IMR-90 (cell line): ENCODE measurements at regions not wholly inside any gene's neighbourhood (a gene's known extent, or its start where the extent isn't known, plus 50 kb on each side); places are given as distances from the start of the nearest gene placed in this dataset.
A peak's percentile ranks its signal among the peaks of the same experiment; 100 is the strongest.

Experiments
- ATAC-seq: fragments of 200-7000 bp; cut with Tn5 transposase; 2 replicates; pipeline ENCODE4 v1.9.1; 2020; ENCODE audit warnings: low read depth, mild to moderate bottlenecking, moderate library complexity
- BruUV-seq: library from RNA; stranded (reverse); fragments of 400-500 nt; replicated peaks from 2 replicates; lab custom pipeline; 2021; lab: Mats Ljungman, UMichigan
- CTCF ChIA-PET: fragments of 300-600 bp; formaldehyde crosslinking; extraction: SDS; loops from one replicate; lab custom pipeline; 2021; ENCODE audit warnings: antibody characterized with exemption; lab: Yijun Ruan, JAX
- POLR2A ChIA-PET: fragments of 300-600 bp; sonication (Branson Sonifier 250); formaldehyde crosslinking; loops from one replicate; lab custom pipeline; 2022; ENCODE audit warnings: antibody characterized with exemption; ENCODE audit not compliant: unreplicated experiment; lab: Charles Lee
- DNase-seq: peaks from one replicate; pipeline ENCODE4 v3.0.0; 2013
- H2AFZ ChIP-seq: replicated peaks from 2 replicates; pipeline ENCODE3; 2013; ENCODE audit warnings: low read length, mild to moderate bottlenecking; ENCODE audit not compliant: poor library complexity
- H2AK5ac ChIP-seq: 2 replicates; pipeline ENCODE4 v1.6.1; 2013; ENCODE audit warnings: low read depth, low read length, inconsistent platforms
- H2AK9ac ChIP-seq: replicated peaks from 2 replicates; pipeline ENCODE3; 2013; ENCODE audit warnings: mild to moderate bottlenecking, low read depth, low read length, moderate library complexity; ENCODE audit not compliant: poor library complexity
- H2BK120ac ChIP-seq: 2 replicates; pipeline ENCODE4 v1.6.1; 2013; ENCODE audit warnings: low read depth, low read length, inconsistent platforms
- H2BK15ac ChIP-seq: 3 replicates; pipeline ENCODE4 v1.6.1; 2013; ENCODE audit warnings: low read depth, low read length, inconsistent platforms
- H2BK20ac ChIP-seq: 2 replicates; pipeline ENCODE4 v1.6.1; 2013; ENCODE audit warnings: low read depth, mild to moderate bottlenecking, inconsistent platforms, low read length, moderate library complexity
- H2BK5ac ChIP-seq: 2 replicates; pipeline ENCODE4 v1.6.1; 2013; ENCODE audit warnings: mild to moderate bottlenecking, low read depth, low read length, inconsistent platforms; ENCODE audit not compliant: poor library complexity, severe bottlenecking
- H3K14ac ChIP-seq: replicated peaks from 2 replicates; pipeline ENCODE4 v1.6.1; 2013; ENCODE audit warnings: low read depth, low read length, inconsistent platforms
- H3K18ac ChIP-seq: 2 replicates; pipeline ENCODE4 v1.6.1; 2013; ENCODE audit warnings: low read depth, low read length, control low read depth
- H3K23ac ChIP-seq: 2 replicates; pipeline ENCODE4 v1.6.1; 2013; ENCODE audit warnings: low read depth, low read length, inconsistent platforms
- H3K27ac ChIP-seq: 2 replicates; pipeline ENCODE4 v1.5.1; 2013; ENCODE audit warnings: mild to moderate bottlenecking, control low read depth, low read length; ENCODE audit not compliant: insufficient read depth
- H3K27me3 ChIP-seq: 2 replicates; pipeline ENCODE4 v1.6.1; 2013; ENCODE audit warnings: low read length; ENCODE audit not compliant: control insufficient read depth, insufficient read depth
- H3K36me3 ChIP-seq: 2 replicates; pipeline ENCODE4 v1.6.1; 2013; ENCODE audit warnings: low read length, mixed read lengths; ENCODE audit not compliant: control insufficient read depth, insufficient read depth
- H3K4ac ChIP-seq: 2 replicates; pipeline ENCODE4 v1.6.1; 2013; ENCODE audit warnings: low read depth, low read length, inconsistent platforms
- H3K4me1 ChIP-seq: 2 replicates; pipeline ENCODE4 v1.6.1; 2013; ENCODE audit warnings: low read length, mixed read lengths; ENCODE audit not compliant: control insufficient read depth, insufficient read depth
- H3K4me2 ChIP-seq: 2 replicates; pipeline ENCODE4 v1.6.1; 2013; ENCODE audit warnings: low read depth, mild to moderate bottlenecking, control low read depth, low read length, moderate library complexity
- H3K4me3 ChIP-seq: 2 replicates; pipeline ENCODE4 v1.5.1; 2013; ENCODE audit warnings: low read depth, mild to moderate bottlenecking, control low read depth, low read length, moderate library complexity; ENCODE audit not compliant: insufficient read depth
- H3K56ac ChIP-seq: 2 replicates; pipeline ENCODE4 v1.6.1; 2013; ENCODE audit warnings: low read length, inconsistent platforms; ENCODE audit not compliant: insufficient read depth; ENCODE audit errors: extremely low read depth
- H3K79me1 ChIP-seq, 2 experiments: 2 replicates each; pipeline ENCODE4 v1.6.1; 2013; ENCODE audit warnings: low read length in 2 of 2, inconsistent platforms in 1 of 2, low read depth in 1 of 2
- H3K9ac ChIP-seq: 2 replicates; pipeline ENCODE4 v1.6.1; 2013; ENCODE audit warnings: low read depth, low read length, control low read depth
- H3K9me1 ChIP-seq: 2 replicates; pipeline ENCODE4 v1.6.1; 2013; ENCODE audit warnings: low read length, inconsistent platforms; ENCODE audit not compliant: insufficient read depth
- H3K9me3 ChIP-seq: 2 replicates; pipeline ENCODE4 v1.6.1; 2013; ENCODE audit warnings: low read length; ENCODE audit not compliant: control insufficient read depth, insufficient read depth
- H4K20me1 ChIP-seq: 2 replicates; pipeline ENCODE4 v1.6.1; 2013; ENCODE audit warnings: low read length, inconsistent platforms; ENCODE audit not compliant: insufficient read depth
- H4K5ac ChIP-seq: 2 replicates; pipeline ENCODE4 v1.6.1; 2013; ENCODE audit warnings: mild to moderate bottlenecking, low read depth, low read length, control low read depth
- H4K8ac ChIP-seq, 2 experiments: 2 replicates each; pipeline ENCODE4 v1.6.1; 2013; ENCODE audit warnings: low read depth in 2 of 2, low read length in 2 of 2, control low read depth in 1 of 2, inconsistent platforms in 1 of 2
- H4K91ac ChIP-seq: 2 replicates; pipeline ENCODE4 v1.6.1; 2013; ENCODE audit warnings: low read depth, low read length, inconsistent platforms; ENCODE audit not compliant: insufficient read depth
- CEBPB ChIP-seq: IDR thresholded peaks from 2 replicates; pipeline ENCODE4 v1.6.1; 2012; ENCODE audit warnings: low read depth, low read length, improper control_type of control experiment
- POLR2A ChIP-seq: IDR thresholded peaks from 2 replicates; pipeline ENCODE4 v1.6.1; 2012; ENCODE audit warnings: mild to moderate bottlenecking, low read depth, low read length
- RAD21 ChIP-seq: IDR thresholded peaks from 2 replicates; pipeline ENCODE4 v1.6.1; 2012; ENCODE audit warnings: low read length, improper control_type of control experiment
- RFX5 ChIP-seq: IDR thresholded peaks from 2 replicates; pipeline ENCODE4 v1.8.0; 2012; ENCODE audit warnings: low read depth, mild to moderate bottlenecking, low read length, moderate library complexity
- SMC3 ChIP-seq: fragments of 150-350 bp; IDR thresholded peaks from 2 replicates; pipeline ENCODE4 v1.6.1; 2016; ENCODE audit warnings: low read depth, mild to moderate bottlenecking, antibody characterized with exemption, low read length, moderate library complexity
- WGBS, 2 experiments: methylation state at CpG; one replicate each; pipeline versions ENCODE4 v1.1.5 to v1.1.7; 2013; ENCODE audit warnings: missing lambda C conversion rate in 2 of 2; ENCODE audit not compliant: insufficient read length in 1 of 2; ENCODE audit errors: extremely low coverage in 2 of 2; 5-methylcytosine and 5-hydroxymethylcytosine counted together
- dilution Hi-C: fragments of 300-500 bp; cut with HindIII; formaldehyde crosslinking; loops from one replicate; pipeline ENCODE4 v1.14.3; 2018; ENCODE audit warnings: low sequenced_read_pairs; ENCODE audit not compliant: unreplicated experiment
- in situ Hi-C: fragments of 300-500 bp; cut with MboI; formaldehyde crosslinking; loops from 3 replicates; pipeline ENCODE4 v1.14.3; 2019; ENCODE audit warnings: low sequenced_read_pairs, inconsistent platforms, mixed read lengths
- intact Hi-C: fragments of 100-400 bp; cut with micrococcal nuclease; formaldehyde crosslinking; loops from 2 replicates; pipeline ENCODE4 v1.10.0; 2022
- TF ChIP-seq, protein P1 (sequence below): conservative IDR thresholded peaks from 2 replicates; pipeline ENCODE4 v1.5.1; 2012; ENCODE audit warnings: mild to moderate bottlenecking, low read depth, low read length, improper control_type of control experiment

DNA sequence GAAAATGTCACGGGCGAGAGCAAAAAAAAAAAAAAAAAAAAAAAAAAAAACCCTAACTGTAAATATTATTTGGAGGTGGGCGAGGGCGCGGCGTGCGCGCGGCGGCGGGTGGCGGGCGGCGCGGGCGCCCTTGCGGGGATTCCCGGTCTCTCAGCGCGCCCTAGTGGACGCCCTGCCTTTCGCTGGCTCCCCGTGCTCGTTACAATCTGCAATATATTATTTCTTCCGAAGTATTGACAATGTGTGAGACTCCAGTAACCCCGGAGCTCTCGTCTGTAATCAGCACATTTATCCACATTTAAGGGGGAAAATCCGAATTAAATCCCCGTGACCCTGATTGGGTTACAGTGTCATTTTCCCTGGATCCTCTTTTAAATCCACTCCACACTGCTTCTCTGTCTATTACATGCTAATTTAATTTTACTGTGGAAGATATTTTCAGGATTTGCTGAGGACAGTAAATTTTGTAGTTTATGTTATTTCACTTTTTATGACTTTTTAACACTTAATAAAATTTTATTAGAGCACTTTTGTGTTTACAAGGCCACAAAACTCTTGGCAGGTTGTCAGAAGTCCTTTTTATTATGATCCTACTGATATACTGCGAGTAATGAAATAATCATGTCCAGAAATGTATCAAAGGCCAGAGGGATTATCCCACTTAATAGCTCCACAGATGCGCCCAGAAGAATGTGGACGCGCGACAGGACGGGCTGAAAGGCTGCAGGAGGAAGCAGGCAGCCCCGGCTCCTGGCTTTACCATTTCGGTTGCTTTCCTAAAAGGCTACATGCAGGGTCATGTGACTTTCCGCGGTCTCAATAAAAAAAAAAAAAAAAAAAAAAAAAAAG lies 369.1 kb downstream of the MTX2 start:
- ChIA-PET CTCF (interaction anchor here (0.6 to 3.9 kb wide), 17 partner anchors 14 to 850 kb away, joined by 3 to 23 read pairs (median 4); no protein-coding TSS in a partner anchor), POLR2A (no interaction called here)
- ATAC-seq (peak; percentile 92), DNase-seq (peak; percentile 45)
- H2BK20ac ChIP-seq, result no peak overlapping the region
- H3K27me3 ChIP-seq, result peaks cover 33% of the 10 kb centered on the region
- H2BK15ac ChIP-seq, result no peak overlapping the region
- H3K9me3 ChIP-seq, result no peaks in the 10 kb centered on the region
- H2AK5ac ChIP-seq, result no peak overlapping the region
- no peak overlapping the region for H4K91ac ChIP-seq
- no peak overlapping the region for H4K8ac ChIP-seq
- H3K4ac ChIP-seq, result no peak overlapping the region
- in situ Hi-C loops (loop anchor here (5.0 to 10.0 kb wide), 2 partner anchors 184 to 511 kb away; partner anchors contain the start of gene HOXD8), dilution Hi-C loops (no loop called here), intact Hi-C loops (loop anchor here (1.0 kb wide), 4 partner anchors 84 to 511 kb away; no protein-coding TSS in a partner anchor)
- no peaks in the 10 kb centered on the region for H3K79me1 ChIP-seq
- TF ChIP-seq POLR2A, result no peak
- peak; percentile 88 for TF ChIP-seq SMC3
- no peak for TF ChIP-seq CEBPB
- TF ChIP-seq RAD21, result peak; percentile 92
- TF ChIP-seq RFX5, result no peak
- TF ChIP-seq, protein P1, sequence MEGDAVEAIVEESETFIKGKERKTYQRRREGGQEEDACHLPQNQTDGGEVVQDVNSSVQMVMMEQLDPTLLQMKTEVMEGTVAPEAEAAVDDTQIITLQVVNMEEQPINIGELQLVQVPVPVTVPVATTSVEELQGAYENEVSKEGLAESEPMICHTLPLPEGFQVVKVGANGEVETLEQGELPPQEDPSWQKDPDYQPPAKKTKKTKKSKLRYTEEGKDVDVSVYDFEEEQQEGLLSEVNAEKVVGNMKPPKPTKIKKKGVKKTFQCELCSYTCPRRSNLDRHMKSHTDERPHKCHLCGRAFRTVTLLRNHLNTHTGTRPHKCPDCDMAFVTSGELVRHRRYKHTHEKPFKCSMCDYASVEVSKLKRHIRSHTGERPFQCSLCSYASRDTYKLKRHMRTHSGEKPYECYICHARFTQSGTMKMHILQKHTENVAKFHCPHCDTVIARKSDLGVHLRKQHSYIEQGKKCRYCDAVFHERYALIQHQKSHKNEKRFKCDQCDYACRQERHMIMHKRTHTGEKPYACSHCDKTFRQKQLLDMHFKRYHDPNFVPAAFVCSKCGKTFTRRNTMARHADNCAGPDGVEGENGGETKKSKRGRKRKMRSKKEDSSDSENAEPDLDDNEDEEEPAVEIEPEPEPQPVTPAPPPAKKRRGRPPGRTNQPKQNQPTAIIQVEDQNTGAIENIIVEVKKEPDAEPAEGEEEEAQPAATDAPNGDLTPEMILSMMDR, result peak; percentile 93
- no peaks in the 10 kb centered on the region for H3K36me3 ChIP-seq
- H3K4me2 ChIP-seq, result peak overlapping the region; percentile 71
- H2BK120ac ChIP-seq, result no peak overlapping the region
- no peak overlapping the region for H4K5ac ChIP-seq
- H3K4me3 ChIP-seq, result peak overlapping the region; percentile 38
- H2AK9ac ChIP-seq, result no peak overlapping the region
- H3K56ac ChIP-seq, result no peak overlapping the region
- H3K14ac ChIP-seq, result no peak overlapping the region
- H2BK5ac ChIP-seq, result no peak overlapping the region
- H3K9ac ChIP-seq, result no peak overlapping the region
- no peak overlapping the region for H3K27ac ChIP-seq
- H2AFZ ChIP-seq, result peak overlapping the region; percentile 85
- no peaks in the 10 kb centered on the region for H3K9me1 ChIP-seq
- no peaks in the 10 kb centered on the region for H4K20me1 ChIP-seq
- 20% methylated on average over 2 of the region's 39 CpGs; no CpG with 5 or more reads in 1 of the 2 experiments for WGBS, 2 experiments
- BruUV-seq, result no TSS peak
- H3K18ac ChIP-seq, result no peak overlapping the region
- no peaks in the 10 kb centered on the region for H3K4me1 ChIP-seq
- H3K23ac ChIP-seq, result no peak overlapping the region
